GM19351 (cell line): ENCODE measurements at regions not wholly inside any gene's neighbourhood (a gene's known extent, or its start where the extent isn't known, plus 50 kb on each side); places are given as distances from the start of the nearest gene placed in this dataset.

Source experiments
- ATAC-seq: cut with Tn5 transposase; IDR thresholded peaks from one replicate; pipeline ENCODE4 v1.9.1; 2021; ENCODE audit warnings: mild to moderate bottlenecking, moderate library complexity; ENCODE audit not compliant: unreplicated experiment

- no peak for ATAC-seq
These were observed 376.1 kb upstream of the ERCC4 start for GRCh38 chr16:13543850-13544249.

- no peak for ATAC-seq
These were observed 374.7 kb upstream of the ERCC4 start for GRCh38 chr16:13545271-13545670.

GRCh38 chr16:13550254-13550653 is 369.7 kb upstream of the ERCC4 start:
- no peak for ATAC-seq

GRCh38 chr16:13552062-13552959 is 367.6 kb upstream of the ERCC4 start:
- ATAC-seq, result no peak

- ATAC-seq, result no peak
These were observed 367.0 kb upstream of the ERCC4 start for GRCh38 chr16:13552960-13553257.

GRCh38 chr16:13553453-13553985 is 366.4 kb upstream of the ERCC4 start:
- no peak for ATAC-seq

GRCh38 chr16:13554005-13554404 is 365.9 kb upstream of the ERCC4 start:
- ATAC-seq, result no peak

GRCh38 chr16:13554643-13555042 is 365.3 kb upstream of the ERCC4 start:
- no peak for ATAC-seq

- ATAC-seq, result no peak
These were observed 362.5 kb upstream of the ERCC4 start for GRCh38 chr16:13557418-13557817.

GRCh38 chr16:13558752-13559151 is 361.2 kb upstream of the ERCC4 start:
- ATAC-seq, result no peak

- no peak for ATAC-seq
These were observed 360.3 kb upstream of the ERCC4 start for GRCh38 chr16:13559624-13560023.

GRCh38 chr16:13560151-13560550 is 359.8 kb upstream of the ERCC4 start:
- no peak for ATAC-seq

GRCh38 chr16:13561291-13562070 is 358.5 kb upstream of the ERCC4 start:
- no peak for ATAC-seq

- ATAC-seq, result no peak
These were observed 351.2 kb upstream of the ERCC4 start for GRCh38 chr16:13568803-13569202.

GRCh38 chr16:13569986-13570385 is 350.0 kb upstream of the ERCC4 start:
- no peak for ATAC-seq

GRCh38 chr16:13571036-13571435 is 348.9 kb upstream of the ERCC4 start:
- ATAC-seq, result no peak

GRCh38 chr16:13573903-13574302 is 346.1 kb upstream of the ERCC4 start:
- ATAC-seq, result no peak

- ATAC-seq, result no peak
These were observed 333.9 kb upstream of the ERCC4 start for GRCh38 chr16:13586051-13586450.

GRCh38 chr16:13587181-13587580 is 332.8 kb upstream of the ERCC4 start:
- no peak for ATAC-seq

- ATAC-seq, result no peak
These were observed 325.1 kb upstream of the ERCC4 start for GRCh38 chr16:13594823-13595222.

- no peak for ATAC-seq
These were observed 313.1 kb upstream of the ERCC4 start for GRCh38 chr16:13606804-13607203.

GRCh38 chr16:13607289-13607688 is 312.7 kb upstream of the ERCC4 start:
- no peak for ATAC-seq
